Stimulated activated CD4-positive, alpha-beta T cell treated with anti-CD3 and anti-CD28 coated beads, Interleukin-2, amount 100 ng/mL, for 4 hours (primary cell): ENCODE measurements at regions not wholly inside any gene's neighbourhood (a gene's known extent, or its start where the extent isn't known, plus 50 kb on each side); places are given as distances from the start of the nearest gene placed in this dataset.

Source experiments
- DNase-seq: peaks from one replicate; pipeline ENCODE4 v3.0.0-alpha.2; 2020; ENCODE audit warnings: low read depth

DNA sequence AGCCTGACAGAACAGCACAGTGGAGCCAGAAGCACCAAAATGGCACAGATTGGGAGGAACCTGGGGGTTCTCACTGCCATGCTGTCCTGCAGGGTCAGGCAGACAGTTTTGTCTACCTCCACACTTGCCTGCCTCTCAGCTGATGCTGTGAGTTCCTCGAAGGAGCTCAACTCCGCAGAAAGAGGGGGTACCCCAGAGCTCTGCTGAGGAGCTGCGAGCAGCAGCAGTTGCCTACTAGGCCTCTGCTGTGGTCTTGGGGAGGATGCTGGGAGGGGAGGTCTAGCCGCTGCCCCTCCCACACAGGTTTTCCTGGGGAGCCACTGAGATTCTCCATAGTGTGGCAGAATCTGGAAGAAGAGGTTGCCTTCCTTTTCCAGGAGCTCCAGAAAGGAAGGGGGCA lies 192.5 kb downstream of the FOXD2 start:
- no peak for DNase-seq

DNA sequence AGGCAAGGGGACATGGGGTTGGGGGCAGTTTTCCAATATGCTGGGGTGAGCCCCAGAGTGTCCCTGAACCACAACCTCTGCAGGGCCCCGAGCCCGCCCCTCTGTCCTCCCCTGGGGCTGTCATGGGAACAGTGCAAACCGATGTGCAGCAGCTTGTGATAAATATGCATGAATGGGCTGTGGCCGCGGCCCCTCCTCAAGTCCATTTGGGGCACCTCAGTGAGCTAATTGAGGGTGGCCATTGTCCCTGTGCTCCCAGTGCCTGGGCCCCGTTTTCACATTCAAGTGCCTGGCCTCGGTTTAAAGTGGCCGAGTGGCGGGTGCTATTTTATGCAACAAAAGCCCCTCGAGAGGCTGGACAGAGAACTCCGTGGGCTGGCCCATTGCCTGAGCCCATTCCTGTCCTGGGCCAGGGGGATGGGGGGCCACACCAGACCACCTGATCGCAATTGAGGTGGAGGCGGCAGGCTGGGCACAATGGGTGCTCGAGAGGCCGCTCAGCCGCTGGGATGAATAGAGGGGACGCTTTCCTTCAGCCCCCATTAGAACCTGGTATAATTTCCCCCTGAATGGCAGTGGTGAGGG lies 193.7 kb downstream of the FOXD2 start:
- no peak for DNase-seq

DNA sequence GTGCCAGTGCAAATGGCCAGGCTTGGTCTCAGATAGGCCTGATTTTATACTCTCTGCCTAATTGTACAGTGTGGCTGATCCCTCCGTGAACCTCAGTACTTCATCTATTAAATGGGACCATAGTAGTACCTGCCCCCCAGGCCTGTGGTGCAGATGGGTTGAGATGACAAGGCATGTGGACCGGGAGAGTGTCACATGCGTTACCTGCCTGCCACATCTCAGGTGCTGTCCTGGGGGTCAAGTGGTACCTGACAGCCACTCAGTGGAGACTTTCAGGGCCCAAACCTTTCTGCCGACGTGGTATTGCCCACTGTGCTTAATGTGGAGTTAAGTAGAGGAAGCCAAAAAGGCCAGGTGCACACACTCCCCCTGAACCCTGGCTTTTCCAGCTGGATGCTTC lies 197.3 kb downstream of the FOXD2 start:
- DNase-seq = no peak

DNA sequence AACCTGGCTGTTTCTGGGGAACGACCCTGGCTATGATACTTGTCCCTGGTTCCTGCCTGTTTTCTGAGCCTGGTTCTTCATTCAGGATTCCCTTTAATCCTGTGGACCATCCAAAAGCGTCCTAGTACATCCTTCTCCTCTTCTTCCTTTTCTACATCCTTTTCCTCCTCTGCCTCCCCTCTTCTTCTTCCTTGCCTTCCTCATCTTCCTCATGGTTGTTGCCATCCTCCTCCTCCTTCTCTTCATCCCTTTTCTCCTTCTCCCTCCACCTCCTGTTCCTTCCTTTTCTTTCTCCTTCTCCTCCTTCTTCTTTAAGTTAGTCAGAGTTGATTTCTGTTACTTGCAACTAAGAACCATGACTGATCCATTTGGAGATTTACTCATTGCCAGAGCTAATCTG lies 197.8 kb downstream of the FOXD2 start:
- DNase-seq = no peak

DNA sequence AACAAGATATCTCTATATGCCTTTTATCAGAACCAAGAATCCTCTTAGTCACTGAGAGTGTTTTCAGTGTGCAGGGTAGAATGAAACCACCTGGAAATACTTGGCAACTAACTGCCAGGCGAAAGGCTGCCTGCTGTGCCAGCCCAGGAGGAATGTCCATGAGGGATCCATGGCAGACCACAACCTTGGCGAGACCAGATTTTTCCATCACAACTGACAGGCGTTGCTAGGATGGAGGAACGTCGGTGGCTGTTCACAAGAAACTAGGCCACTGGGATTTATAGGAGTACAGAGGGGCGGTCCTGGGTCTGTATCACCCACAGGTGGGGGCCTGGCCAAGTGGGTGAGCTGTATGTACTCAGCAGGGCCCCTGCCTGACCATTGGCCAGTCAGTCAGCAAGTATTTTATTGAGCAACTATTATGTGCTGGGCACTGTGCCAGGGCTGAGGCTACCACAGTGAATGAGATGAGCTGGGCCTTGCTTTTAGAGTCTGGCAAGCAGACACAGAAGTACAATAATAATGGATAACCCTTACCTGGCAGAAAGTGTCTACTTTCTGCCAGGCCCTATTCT lies 199.4 kb downstream of the FOXD2 start:
- no peak for DNase-seq

DNA sequence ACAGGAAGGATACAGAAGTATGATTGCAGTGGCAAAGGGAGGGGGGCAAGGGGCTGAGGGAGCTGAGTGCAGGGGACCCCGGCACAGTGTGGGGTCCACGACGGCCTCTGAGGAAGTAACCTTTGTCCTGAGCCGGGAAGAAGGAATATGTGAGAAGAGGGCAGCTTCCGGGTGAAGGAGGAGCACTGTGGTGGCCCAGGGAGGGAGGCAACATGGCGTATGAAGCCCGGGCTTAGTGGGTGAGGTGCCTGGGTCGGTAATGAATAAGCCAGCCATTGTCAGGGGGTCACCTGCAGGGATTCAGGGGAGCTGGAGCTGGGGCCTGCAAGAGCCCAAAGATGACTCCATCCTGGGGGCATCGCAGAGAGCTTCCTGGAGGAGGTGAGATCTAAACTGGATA lies 200.4 kb downstream of the FOXD2 start:
- DNase-seq = no peak

DNA sequence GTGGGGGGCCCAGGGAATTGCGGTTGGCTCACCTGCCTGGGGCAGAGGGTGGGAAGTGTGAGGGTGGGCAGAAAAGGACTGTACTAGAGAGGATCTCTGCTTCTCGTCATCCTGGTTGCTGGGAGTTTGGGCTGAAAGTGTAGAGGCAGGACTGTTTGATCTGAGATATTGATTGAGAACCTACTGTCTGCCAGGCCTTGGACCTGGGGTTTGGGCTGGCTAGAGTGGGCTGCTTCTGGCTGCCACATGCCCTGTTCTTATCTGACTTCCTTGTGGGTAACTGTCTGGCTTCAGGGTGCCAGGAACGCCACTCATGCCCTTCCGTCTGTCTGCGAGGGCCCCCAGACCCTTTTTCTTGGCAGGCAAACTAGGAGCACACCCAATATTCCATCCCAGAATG lies 200.9 kb downstream of the FOXD2 start:
- no peak for DNase-seq

DNA sequence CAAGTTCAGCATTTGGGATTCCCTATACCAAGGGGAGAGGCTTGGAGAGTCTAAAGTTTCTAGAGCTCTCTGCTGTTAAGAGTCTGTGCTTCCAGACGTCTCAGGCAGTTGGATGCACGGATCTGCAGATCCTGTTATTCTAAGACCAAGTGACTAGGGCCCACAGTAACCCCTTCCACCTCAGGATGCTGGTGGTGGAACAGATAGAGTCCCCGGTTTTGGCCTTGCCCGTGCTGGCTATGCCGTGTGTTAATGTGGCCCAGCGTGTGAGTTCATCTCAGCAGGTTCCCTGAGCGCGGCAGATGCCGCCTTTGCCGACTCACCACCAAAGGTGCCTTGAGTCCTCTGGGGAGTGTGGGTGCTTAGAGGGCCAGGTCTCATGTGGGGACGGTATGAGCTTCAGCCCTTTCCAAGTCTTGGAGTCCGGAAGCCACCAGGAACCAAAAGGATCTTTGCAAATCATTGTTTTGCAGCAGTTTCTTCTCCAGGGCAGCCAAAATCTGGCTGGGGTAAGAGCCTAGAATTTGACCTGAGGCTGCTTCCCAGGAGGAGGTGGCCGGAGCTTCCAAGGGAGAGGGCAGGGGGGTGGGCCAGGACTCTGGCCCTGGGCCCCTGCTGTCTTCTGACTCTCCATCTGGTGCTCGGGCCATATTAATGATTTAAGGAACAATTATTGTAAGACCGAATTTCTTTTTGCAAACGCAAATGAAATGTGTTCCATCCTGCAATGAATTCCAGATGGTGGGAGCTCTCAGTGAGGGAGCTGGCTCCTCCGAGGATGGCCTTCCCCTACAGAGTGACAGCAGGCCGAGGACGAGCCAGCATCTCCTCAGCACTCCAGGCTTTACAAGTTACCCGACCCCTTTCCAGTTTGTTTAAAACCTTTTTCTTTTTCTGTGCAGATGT lies 205.7 kb downstream of the FOXD2 start:
- DNase-seq = no peak

DNA sequence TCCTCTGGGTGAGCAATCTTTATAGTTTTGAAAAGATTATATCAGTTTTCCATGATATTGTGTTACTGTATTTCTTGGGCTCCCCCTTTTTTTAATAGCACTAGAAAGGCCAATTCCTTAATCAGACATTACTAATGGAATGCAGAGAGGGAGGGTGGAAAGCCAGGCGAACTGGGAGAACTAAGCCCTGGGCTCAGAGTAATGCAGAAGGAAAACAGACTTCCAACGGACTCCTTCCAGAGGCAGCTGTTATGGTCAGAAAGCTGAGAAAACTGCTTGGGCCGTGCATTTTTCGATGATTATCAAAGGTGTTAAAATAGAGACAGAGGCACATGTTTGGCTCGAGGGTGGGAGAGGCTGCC lies 206.3 kb downstream of the FOXD2 start:
- DNase-seq = no peak

DNA sequence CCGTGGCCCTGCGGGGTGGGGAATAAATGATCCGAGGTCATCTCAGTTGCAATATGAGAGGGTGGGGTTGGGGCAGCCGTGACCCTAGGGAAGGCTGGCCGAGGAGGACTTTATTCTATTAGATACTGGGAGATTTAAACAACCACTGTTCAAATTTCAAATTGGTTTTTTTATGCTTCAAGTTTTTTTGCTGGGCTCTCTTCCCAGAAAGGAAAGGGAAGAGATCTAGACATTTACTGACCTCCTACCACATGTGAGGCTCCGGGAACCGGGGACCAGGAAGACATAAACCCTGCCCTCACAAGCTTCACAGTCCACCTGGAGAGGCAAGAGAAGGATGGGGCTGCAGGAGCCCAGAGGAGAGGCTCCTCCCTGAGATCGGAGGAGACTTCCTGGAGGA lies 207.3 kb downstream of the FOXD2 start:
- no peak for DNase-seq

DNA sequence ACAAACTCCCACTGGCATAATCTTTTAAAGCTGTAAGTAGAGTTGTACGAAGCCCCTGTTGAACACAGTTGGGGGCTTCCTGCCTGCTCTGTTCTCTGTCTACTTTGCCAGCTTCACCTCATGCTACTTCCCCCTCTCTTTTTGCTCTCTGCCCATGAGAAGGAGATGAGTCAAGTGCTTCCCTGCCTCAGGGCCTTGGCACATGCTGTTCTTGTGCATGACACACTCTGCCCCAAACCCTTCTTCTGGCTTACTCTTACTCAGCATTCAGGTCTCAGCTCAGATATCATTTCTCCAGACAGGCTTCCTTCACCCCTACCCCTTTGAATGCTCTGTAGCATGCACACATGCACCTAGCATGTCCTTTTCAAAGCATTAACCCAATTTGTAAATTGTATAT lies 208.8 kb downstream of the FOXD2 start:
- no peak for DNase-seq

DNA sequence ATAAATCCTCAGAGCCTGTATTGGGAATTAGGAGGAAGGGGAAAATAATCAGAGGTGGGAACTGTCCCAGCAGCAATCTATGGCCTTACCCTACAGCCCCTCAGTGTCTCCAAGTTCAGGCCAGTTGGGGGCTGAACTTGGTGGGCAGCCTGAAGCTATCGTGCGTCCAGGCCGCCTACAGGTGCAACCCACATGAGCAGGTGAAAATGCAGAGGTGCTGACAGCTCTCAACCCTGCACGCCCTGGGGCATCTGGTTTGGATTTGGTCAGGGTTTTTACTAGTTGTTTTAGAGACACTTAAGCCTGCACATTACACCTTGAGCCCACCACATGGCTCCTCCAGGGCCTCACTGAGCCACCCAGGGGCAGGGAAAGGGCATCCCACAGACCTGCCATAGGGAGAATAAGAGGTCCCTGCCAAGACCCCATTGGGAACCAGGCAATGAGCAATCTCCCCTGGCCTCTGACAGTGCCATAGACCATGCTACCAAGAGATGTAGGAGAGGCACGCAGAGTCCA lies 209.5 kb downstream of the FOXD2 start:
- no peak for DNase-seq

DNA sequence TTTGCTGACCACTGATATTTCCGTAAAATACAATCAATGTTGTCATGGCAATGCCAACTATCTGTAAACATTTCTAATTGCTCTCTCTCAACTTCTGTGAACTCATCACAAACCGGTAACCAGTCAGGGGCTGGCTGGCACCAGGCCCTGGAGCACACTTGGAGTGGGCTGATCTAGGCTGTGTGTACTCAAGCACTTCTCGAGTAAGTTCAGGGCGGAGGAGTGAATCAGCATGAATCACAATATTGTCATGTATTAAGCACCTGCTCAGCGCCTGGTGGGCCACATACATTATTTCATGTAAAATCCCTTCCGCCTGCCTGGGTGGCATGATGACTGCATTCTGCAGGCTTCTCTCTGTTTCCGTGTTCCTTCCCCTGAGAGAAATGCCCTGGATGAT lies 212.4 kb downstream of the FOXD2 start:
- DNase-seq = no peak

DNA sequence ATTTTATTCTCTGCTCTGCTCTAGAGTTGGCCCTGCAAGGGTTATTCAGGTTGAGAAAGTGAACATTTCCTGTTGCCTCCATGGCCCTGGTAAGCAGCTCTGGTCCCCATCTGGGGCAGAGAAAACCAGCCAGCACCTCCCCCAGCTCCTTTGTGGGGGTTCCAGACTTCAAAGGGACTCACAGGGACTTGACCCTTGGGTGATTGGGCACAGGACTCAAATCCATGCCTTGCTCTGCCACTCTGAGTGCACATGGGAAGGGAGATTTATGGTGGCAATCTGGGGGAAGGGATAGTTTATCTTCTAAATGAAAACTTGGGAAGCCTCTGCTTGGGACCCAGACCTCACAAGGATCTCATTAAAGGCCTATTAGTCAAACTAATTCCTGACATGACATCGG lies 212.8 kb downstream of the FOXD2 start:
- DNase-seq = no peak

DNA sequence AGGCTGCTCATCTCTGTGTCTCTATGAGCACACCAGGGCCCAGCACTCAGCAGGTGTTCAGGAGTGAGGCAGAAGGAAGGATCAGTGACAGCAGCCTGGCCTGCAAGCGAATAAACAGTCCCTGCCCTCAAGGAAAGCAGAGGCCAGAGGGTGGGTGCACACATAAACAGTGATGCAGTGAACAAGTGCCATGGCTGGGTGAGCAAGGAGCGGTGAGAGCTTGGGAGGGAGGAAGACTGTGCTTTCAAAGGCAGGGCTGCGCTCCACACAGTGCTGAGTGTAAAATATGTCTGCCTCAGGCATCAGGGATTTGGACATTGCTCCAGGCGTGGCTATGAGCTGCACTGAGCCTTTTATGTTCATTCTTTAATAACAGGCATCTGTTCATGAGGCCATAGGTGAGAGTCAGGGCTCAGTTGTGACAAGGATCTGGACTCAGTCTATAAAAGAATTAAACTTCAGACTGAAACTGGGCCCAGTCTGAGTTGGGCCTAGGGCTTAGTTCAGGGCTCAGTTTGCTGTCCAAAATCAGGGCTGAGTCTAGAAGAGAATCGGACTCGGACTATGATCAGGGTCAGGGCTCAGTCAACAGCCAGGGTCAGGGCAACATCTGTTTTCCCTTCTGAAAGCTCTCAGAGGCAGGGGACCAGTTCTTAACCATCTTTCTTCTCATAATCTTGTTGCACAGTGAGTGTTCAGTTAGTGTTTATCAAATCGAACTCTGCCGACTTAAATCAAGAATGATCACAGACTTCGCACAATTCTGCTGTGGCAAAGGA lies 213.7 kb downstream of the FOXD2 start:
- no peak for DNase-seq

DNA sequence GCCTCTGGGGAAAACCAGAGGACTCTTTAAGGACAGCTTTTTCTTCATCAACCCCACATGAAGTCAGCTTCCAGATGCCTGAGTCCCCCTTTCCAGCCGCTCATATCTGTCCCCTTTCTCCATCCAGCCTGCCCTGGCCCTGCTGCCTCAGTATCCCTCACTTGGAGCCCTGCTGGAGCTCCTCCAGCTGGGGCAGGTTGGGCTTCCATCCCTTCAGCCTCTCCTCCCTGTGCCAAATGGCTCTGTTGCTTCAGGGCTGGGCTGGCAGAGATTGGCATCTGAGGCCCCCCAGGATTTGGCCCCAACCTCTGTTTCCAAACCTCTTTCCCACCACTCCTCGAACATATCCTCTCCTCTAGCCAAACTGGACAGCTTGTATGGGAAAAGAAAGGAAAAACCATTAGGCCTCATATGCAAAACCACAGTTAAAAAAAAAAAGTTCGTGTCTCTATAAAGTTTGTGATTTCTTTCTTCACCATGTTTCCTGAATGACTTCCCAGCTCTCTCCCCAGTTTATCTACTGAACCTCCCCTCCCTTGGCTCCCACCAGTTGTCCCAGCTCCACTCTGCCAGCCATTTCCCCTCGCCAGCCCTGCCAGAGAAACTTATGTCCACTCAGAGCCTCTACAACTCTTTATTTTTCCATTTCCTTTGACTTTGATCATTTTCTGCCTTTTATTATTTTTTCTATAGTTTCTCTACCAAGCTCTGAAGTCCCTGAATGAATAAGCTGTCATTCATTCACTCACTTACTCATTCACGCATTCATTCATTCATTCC lies 217.9 kb downstream of the FOXD2 start:
- no peak for DNase-seq

DNA sequence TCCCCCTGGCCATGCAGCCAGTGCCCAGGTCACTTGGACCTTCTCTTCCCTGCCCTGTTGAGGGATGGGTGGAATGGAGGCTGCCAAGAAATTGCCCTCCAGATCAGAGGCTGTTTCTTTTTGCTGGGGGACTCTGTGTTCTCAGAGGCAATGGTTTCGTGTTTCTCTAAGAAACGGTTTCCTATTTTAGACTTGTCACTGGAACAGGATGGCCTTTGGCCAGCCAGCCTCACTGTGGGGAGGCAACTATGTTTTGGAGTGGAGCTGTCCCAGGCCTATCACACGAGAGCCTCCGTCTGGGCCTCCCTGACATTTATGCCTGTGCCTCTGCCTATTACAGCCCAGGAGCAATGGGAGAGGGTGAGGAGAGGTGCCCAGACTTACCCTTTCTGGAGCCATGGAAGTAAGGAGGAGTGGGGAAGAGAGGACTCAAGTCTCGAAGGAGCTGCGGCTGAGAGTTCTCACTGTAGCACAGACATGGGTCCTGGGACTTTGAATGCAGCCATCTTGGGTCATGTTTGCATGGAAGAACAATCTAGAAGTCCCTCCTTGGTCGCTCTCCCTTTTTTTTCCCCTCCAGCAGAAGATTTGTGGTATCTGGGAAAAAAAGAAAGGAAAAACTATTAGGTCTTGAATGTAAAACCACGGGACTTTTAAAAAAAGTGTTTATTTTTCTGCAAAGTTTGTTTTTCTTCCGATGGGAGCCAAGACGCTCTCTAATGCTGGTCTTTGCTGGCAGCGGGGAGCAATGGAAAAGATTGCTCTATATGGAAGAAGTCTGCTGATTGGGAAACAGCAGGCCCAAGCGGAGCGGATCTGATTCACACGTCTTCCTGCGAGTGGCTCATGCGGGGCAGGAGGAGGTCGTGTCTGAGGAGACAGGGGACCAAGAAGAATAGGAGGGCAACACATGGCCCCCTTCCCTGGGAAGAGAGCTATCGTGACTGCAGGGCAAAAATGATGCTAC lies 219.2 kb downstream of the FOXD2 start:
- DNase-seq = no peak

DNA sequence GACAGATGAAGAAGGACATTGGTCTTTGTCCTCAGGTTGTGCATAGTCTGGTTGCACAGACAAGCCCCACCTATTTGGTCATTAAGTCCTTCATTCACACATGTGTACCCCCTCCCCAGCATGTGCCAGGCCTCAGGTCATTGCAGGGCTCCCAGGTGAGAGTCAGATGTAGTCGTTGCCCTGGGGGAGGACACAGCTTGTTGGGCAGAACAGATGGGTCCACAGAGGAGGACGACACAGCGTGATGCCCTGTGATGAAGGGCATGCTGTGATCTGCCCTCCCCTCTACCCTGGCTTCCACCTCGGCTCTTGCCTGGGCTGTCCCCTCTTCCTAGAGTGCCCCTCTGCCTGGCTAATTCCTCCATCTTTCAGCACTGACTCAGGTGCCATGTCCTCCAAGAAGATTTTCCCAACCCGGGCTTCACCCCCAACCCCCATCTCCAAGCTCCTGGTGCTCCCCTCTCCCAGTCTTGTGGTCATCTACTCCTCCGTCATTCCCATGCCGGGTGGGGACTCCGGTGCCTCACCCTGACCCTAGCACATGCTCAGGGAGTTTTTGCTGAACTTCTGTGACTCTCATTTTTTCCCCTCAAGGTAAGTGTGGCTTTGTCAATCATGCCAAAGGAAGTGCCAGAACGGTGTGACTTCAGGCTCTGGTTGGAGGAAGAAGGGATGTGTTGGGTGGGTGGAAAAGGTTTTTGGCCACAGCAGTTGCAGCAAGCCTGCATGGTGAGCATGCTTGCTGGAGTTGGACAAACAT lies 220.5 kb downstream of the FOXD2 start:
- DNase-seq = no peak

DNA sequence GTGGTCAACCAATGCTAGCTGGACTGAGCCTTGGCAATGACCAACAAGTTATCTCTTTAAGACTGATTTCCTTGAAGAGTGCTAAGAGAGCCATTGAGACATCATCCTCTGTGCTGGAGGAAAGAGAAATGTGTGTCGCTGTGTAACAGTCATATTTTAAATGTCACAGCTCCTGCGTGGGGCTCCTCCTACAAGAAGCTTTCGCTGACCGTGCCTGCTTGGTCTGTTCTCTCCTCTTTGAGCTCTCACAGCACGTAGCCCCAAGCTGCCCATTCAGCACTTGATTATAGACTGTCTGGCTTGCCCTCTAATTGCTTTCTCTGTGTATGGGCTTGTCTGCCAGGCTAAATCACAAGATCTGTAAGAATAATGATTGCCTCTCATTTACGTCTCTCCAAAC lies 221.3 kb downstream of the FOXD2 start:
- DNase-seq = no peak

DNA sequence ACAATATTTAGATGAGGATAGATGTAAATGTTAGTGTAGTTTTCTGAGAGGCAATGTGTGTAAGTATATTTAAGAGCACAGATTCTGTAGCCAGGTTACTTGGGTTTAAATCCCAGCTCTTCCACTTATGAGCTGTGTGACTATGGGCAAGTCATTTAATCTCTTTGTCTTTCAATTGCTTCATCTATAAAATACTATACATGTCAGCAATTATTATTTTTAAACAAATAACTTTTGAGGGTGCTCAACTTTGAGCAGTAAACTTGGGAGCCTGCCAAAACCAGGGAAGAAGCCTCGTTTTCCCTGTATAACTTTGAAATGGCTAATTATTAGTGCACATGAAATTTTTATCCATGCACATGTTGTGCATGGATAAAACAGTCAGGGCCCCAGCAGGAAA lies 222.8 kb downstream of the FOXD2 start:
- DNase-seq = no peak
